ENCODE measurements at regions not wholly inside any gene's neighbourhood (a gene's known extent, or its start where the extent isn't known, plus 50 kb on each side); places are given as distances from the start of the nearest gene placed in this dataset.
"Not testable (repeated sequence)": the region's sequence is repeated elsewhere in the genome, so short reads cannot be mapped to it uniquely, and the experiment has no call there.

GRCh38 chr6:159522877-159523547 lies 170.0 kb downstream of the SOD2 start:
- DNase-seq (ENCODE audit: low spot score), result no peak

- no peak for DNase-seq (ENCODE audit: low spot score)
These were observed 171.1 kb downstream of the SOD2 start for GRCh38 chr6:159521962-159522361.

GRCh38 chr6:159520002-159520401 lies 173.0 kb downstream of the SOD2 start:
- DNase-seq (ENCODE audit: low spot score), result no peak

- DNase-seq (ENCODE audit: low spot score), result not testable (repeated sequence)
These were observed 177.2 kb downstream of the SOD2 start for GRCh38 chr6:159515811-159516210.

GRCh38 chr6:159513914-159514313 lies 179.1 kb downstream of the SOD2 start:
- no peak for DNase-seq (ENCODE audit: low spot score)

GRCh38 chr6:159513074-159513720 lies 179.8 kb downstream of the SOD2 start:
- no peak for DNase-seq (ENCODE audit: low spot score)

- no peak for DNase-seq (ENCODE audit: low spot score)
These were observed 180.5 kb downstream of the SOD2 start for GRCh38 chr6:159512571-159512970.

GRCh38 chr6:159512104-159512503 lies 180.9 kb downstream of the SOD2 start:
- DNase-seq (ENCODE audit: low spot score), result no peak

GRCh38 chr6:159510141-159510540 lies 182.9 kb downstream of the SOD2 start:
- DNase-seq (ENCODE audit: low spot score), result no peak

GRCh38 chr6:159508931-159509330 lies 184.1 kb downstream of the SOD2 start:
- no peak for DNase-seq (ENCODE audit: low spot score)

- DNase-seq (ENCODE audit: low spot score), result no peak
These were observed 187.0 kb downstream of the SOD2 start for GRCh38 chr6:159506048-159506447.

GRCh38 chr6:159505140-159505922 lies 187.7 kb downstream of the SOD2 start:
- no peak for DNase-seq (ENCODE audit: low spot score)

- no peak for DNase-seq (ENCODE audit: low spot score)
These were observed 191.5 kb downstream of the SOD2 start for GRCh38 chr6:159501558-159501957.

GRCh38 chr6:159499034-159499433 lies 194.0 kb downstream of the SOD2 start:
- DNase-seq (ENCODE audit: low spot score), result no peak

- no peak for DNase-seq (ENCODE audit: low spot score)
These were observed 198.5 kb downstream of the SOD2 start for GRCh38 chr6:159494586-159494972.

- no peak for DNase-seq (ENCODE audit: low spot score)
These were observed 199.0 kb downstream of the SOD2 start for GRCh38 chr6:159493898-159494585.

GRCh38 chr6:159493231-159493897 lies 199.7 kb downstream of the SOD2 start:
- no peak for DNase-seq (ENCODE audit: low spot score)

- DNase-seq (ENCODE audit: low spot score), result peak; percentile 24
These were observed 202.6 kb downstream of the SOD2 start for GRCh38 chr6:159490298-159490937.

- peak; percentile 74 for DNase-seq (ENCODE audit: low spot score)
These were observed 205.4 kb downstream of the SOD2 start for GRCh38 chr6:159487636-159488035.

GRCh38 chr6:159483259-159483658 lies 209.8 kb downstream of the SOD2 start:
- DNase-seq (ENCODE audit: low spot score), result no peak

GRCh38 chr6:159481897-159482296 lies 211.1 kb downstream of the SOD2 start:
- no peak for DNase-seq (ENCODE audit: low spot score)

Measured in COLO829 (cell line).